ENCODE measurements at regions not wholly inside any gene's neighbourhood (a gene's known extent, or its start where the extent isn't known, plus 50 kb on each side); places are given as distances from the start of the nearest gene placed in this dataset.

- H3K36me3 Mint-ChIP-seq (ENCODE audit: unreplicated experiment) = no peaks in the 10 kb centered on the region
- H3K9me3 Mint-ChIP-seq (ENCODE audit: unreplicated experiment) = peaks cover under 1% of the 10 kb centered on the region
- peaks cover 10% of the 10 kb centered on the region for H3K27me3 Mint-ChIP-seq (ENCODE audit: unreplicated experiment)
- no peak overlapping the region for H3K4me3 Mint-ChIP-seq (ENCODE audit: unreplicated experiment)
- no peak overlapping the region for H3K27ac Mint-ChIP-seq (ENCODE audit: unreplicated experiment)
- H3K4me1 Mint-ChIP-seq (ENCODE audit: low read depth, unreplicated experiment) = peaks cover 2% of the 10 kb centered on the region
- TF ChIP-seq CTCF (IDR thresholded peaks at IDR 0.05; ENCODE audit: partially characterized antibody, unreplicated experiment) = no peak
- DNase-seq = no peak
Observed at GRCh38 chr3:72584262-72584661, 264.0 kb downstream of the SHQ1 start.

GRCh38 chr3:72582963-72583362 lies 265.3 kb downstream of the SHQ1 start:
- Mint-ChIP-seq H3K27me3 (ENCODE audit: unreplicated experiment) (peaks cover 10% of the 10 kb centered on the region), H3K9me3 (ENCODE audit: unreplicated experiment) (no peaks in the 10 kb centered on the region), H3K4me1 (ENCODE audit: low read depth, unreplicated experiment) (peaks cover 2% of the 10 kb centered on the region), H3K27ac (ENCODE audit: unreplicated experiment) (no peak overlapping the region), H3K4me3 (ENCODE audit: unreplicated experiment) (no peak overlapping the region), H3K36me3 (ENCODE audit: unreplicated experiment) (no peaks in the 10 kb centered on the region)
- no peak for DNase-seq
- no peak for TF ChIP-seq CTCF (IDR thresholded peaks at IDR 0.05; ENCODE audit: partially characterized antibody, unreplicated experiment)

- H3K4me3 Mint-ChIP-seq (ENCODE audit: unreplicated experiment) = no peak overlapping the region
- no peaks in the 10 kb centered on the region for H3K4me1 Mint-ChIP-seq (ENCODE audit: low read depth, unreplicated experiment)
- no peak overlapping the region for H3K27ac Mint-ChIP-seq (ENCODE audit: unreplicated experiment)
- TF ChIP-seq CTCF (IDR thresholded peaks at IDR 0.05; ENCODE audit: partially characterized antibody, unreplicated experiment) = no peak
- no peak for DNase-seq
- H3K27me3 Mint-ChIP-seq (ENCODE audit: unreplicated experiment) = peaks cover 10% of the 10 kb centered on the region
- no peaks in the 10 kb centered on the region for H3K9me3 Mint-ChIP-seq (ENCODE audit: unreplicated experiment)
- H3K36me3 Mint-ChIP-seq (ENCODE audit: unreplicated experiment) = no peaks in the 10 kb centered on the region
Observed at GRCh38 chr3:72582211-72582878, 265.9 kb downstream of the SHQ1 start.

- no peaks in the 10 kb centered on the region for H3K4me1 Mint-ChIP-seq (ENCODE audit: low read depth, unreplicated experiment)
- no peak for DNase-seq
- TF ChIP-seq CTCF (IDR thresholded peaks at IDR 0.05; ENCODE audit: partially characterized antibody, unreplicated experiment) = no peak
- no peak overlapping the region for H3K4me3 Mint-ChIP-seq (ENCODE audit: unreplicated experiment)
- H3K36me3 Mint-ChIP-seq (ENCODE audit: unreplicated experiment) = no peaks in the 10 kb centered on the region
- no peak overlapping the region for H3K27ac Mint-ChIP-seq (ENCODE audit: unreplicated experiment)
- H3K9me3 Mint-ChIP-seq (ENCODE audit: unreplicated experiment) = no peaks in the 10 kb centered on the region
- H3K27me3 Mint-ChIP-seq (ENCODE audit: unreplicated experiment) = peaks cover 4% of the 10 kb centered on the region
Observed at GRCh38 chr3:72580900-72581299, 267.3 kb downstream of the SHQ1 start.

DNA sequence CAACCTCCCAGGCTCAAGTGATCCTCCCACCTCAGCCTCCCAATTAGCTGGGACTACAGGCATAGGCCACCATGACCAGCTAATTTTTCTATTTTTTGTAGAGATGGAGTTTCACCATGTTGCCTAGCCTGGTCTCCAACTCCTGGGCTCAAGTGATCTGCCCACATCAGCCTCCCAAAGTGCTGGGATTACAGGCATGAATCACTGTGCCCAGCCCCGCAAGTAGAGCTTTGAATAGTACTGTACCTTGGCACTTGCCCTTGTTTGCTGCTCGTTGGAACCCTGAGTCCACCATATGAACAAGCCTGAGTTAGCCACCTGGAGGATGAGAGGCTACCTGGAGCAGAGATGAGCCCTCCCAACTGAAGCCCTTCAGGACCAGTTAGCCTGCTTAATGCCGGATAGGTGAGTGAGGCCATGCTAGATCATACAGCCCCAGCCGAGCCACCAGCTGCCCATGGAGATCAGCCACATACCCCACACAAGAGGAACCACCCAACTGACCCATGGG lies 267.9 kb downstream of the SHQ1 start:
- Mint-ChIP-seq H3K9me3 (ENCODE audit: unreplicated experiment) (no peaks in the 10 kb centered on the region), H3K4me3 (ENCODE audit: unreplicated experiment) (no peak overlapping the region), H3K27me3 (ENCODE audit: unreplicated experiment) (peaks cover 2% of the 10 kb centered on the region), H3K36me3 (ENCODE audit: unreplicated experiment) (no peaks in the 10 kb centered on the region), H3K4me1 (ENCODE audit: low read depth, unreplicated experiment) (no peaks in the 10 kb centered on the region), H3K27ac (ENCODE audit: unreplicated experiment) (no peak overlapping the region)
- DNase-seq = no peak
- no peak for TF ChIP-seq CTCF (IDR thresholded peaks at IDR 0.05; ENCODE audit: partially characterized antibody, unreplicated experiment)

Data from glutamatergic neuron (in vitro differentiated cells).